Activated CD4-positive, alpha-beta memory T cell treated with anti-CD3 and anti-CD28 coated beads for 36 hours (primary cell): ENCODE measurements at regions not wholly inside any gene's neighbourhood (a gene's known extent, or its start where the extent isn't known, plus 50 kb on each side); places are given as distances from the start of the nearest gene placed in this dataset.

ENCODE experiments used
- CTCF ChIA-PET: fragments of 350-600 bp; sonication (Branson Sonifier 250); formaldehyde crosslinking; loops from one replicate; lab custom pipeline; 2021; ENCODE audit warnings: antibody characterized with exemption, inconsistent platforms; lab: Charles Lee
- POLR2A ChIA-PET: fragments of 350-600 bp; sonication (Branson Sonifier 250); formaldehyde crosslinking; loops from one replicate; lab custom pipeline; 2021; ENCODE audit warnings: antibody characterized with exemption; lab: Charles Lee
- DNase-seq: peaks from one replicate; pipeline ENCODE4 v3.0.0-alpha.2; 2020
- H3K27ac Mint-ChIP-seq: one replicate; pipeline ENCODE4 v1.8.0; 2021; ENCODE audit warnings: mixed read lengths
- H3K27me3 Mint-ChIP-seq: one replicate; pipeline ENCODE4 v1.8.0; 2021; ENCODE audit warnings: mixed read lengths
- H3K36me3 Mint-ChIP-seq: one replicate; pipeline ENCODE4 v1.8.0; 2021; ENCODE audit warnings: mixed read lengths
- H3K4me1 Mint-ChIP-seq: one replicate; pipeline ENCODE4 v1.8.0; 2021; ENCODE audit warnings: low read depth, mixed read lengths
- H3K4me3 Mint-ChIP-seq: one replicate; pipeline ENCODE4 v1.8.0; 2021; ENCODE audit warnings: mild to moderate bottlenecking, mixed read lengths
- H3K9me3 Mint-ChIP-seq: one replicate; pipeline ENCODE4 v1.8.0; 2021; ENCODE audit warnings: mixed read lengths
- intact Hi-C: fragments of 100-400 bp; cut with micrococcal nuclease; formaldehyde crosslinking; loops from one replicate; pipeline ENCODE4 v1.15.1; 2023

DNA sequence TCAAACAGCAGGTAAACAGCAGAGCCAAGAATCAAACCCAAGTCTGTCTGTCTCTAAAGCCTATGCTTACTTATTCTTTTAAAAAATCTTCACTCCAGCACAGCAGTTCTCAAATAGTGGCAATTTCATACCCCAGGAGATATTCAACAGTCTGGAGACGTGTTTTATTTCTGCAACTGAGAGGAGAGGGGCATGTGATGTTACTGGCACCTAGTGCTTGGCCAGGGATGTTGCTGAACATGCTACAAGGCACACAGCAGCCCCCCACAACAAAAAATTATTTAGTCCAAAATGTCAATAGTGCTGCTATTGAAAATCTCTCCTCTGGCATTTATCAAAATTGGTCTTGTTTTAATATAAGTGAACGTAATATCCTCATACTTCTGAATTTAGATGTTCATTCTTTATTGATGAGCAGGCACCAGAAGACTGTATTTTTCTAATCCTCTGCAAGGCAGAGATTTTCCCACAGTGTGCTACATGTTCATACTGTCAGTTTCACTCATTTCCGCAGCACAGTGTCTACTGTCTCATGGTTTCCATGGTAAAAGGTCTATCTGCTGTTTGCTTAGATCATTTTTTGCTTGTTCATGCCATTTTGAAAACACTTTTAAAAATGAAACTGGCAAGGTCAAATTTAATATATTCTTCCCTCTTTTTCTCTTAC is 90.5 kb downstream of the LRATD1 start:
- CTCF ChIA-PET, result no interaction called here
- H3K9me3 Mint-ChIP-seq, result no peaks in the 10 kb centered on the region

GRCh38 chr2:14723684-14724083 is 91.2 kb downstream of the LRATD1 start:
- Mint-ChIP-seq H3K4me3 (no peak overlapping the region), H3K36me3 (no peaks in the 10 kb centered on the region), H3K4me1 (no peaks in the 10 kb centered on the region), H3K9me3 (no peaks in the 10 kb centered on the region), H3K27ac (no peak overlapping the region), H3K27me3 (no peaks in the 10 kb centered on the region)
- ChIA-PET POLR2A (no interaction called here), CTCF (no interaction called here)
- DNase-seq, result no peak
- intact Hi-C loops, result no loop called here

More for the DNA sequence above, 90.5 kb downstream of the LRATD1 start:
- H3K27ac Mint-ChIP-seq, result no peak overlapping the region
- no peaks in the 10 kb centered on the region for H3K27me3 Mint-ChIP-seq
- H3K4me3 Mint-ChIP-seq, result no peak overlapping the region
- intact Hi-C loops, result no loop called here
- H3K4me1 Mint-ChIP-seq, result no peaks in the 10 kb centered on the region
- no peak for DNase-seq
- POLR2A ChIA-PET, result no interaction called here
- H3K36me3 Mint-ChIP-seq, result no peaks in the 10 kb centered on the region

DNA sequence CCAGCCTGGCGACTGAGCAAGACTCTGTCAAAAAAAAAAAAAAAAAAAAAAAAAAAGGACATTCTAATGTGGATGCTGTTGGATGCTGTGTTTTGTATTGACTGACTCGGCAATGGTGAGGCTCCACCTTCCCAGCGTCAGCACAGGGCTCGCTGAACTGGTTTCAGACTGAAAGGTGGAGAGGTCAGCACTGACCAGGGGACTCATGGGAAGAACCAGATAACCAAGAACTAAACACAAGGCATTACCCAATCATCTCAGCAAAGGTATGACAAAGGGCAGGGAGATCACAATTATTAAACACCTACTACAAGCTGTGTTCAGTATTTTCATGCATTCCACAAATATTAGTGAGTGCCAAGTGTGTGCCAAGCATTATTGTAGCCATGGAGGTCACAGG is 103.2 kb downstream of the LRATD1 start:
- Mint-ChIP-seq H3K4me1 (no peaks in the 10 kb centered on the region), H3K4me3 (no peak overlapping the region), H3K27ac (no peak overlapping the region), H3K36me3 (no peaks in the 10 kb centered on the region), H3K27me3 (no peaks in the 10 kb centered on the region), H3K9me3 (no peaks in the 10 kb centered on the region)
- ChIA-PET CTCF (no interaction called here), POLR2A (no interaction called here)
- intact Hi-C loops, result no loop called here
- DNase-seq, result no peak

- Mint-ChIP-seq H3K4me1 (no peaks in the 10 kb centered on the region), H3K27me3 (no peaks in the 10 kb centered on the region), H3K4me3 (no peak overlapping the region), H3K9me3 (no peaks in the 10 kb centered on the region), H3K36me3 (no peaks in the 10 kb centered on the region), H3K27ac (no peak overlapping the region)
- no peak for DNase-seq
- intact Hi-C loops, result no loop called here
- CTCF ChIA-PET, result no interaction called here
- POLR2A ChIA-PET, result no interaction called here
Observed at GRCh38 chr2:14737201-14737600, 104.7 kb downstream of the LRATD1 start.

DNA sequence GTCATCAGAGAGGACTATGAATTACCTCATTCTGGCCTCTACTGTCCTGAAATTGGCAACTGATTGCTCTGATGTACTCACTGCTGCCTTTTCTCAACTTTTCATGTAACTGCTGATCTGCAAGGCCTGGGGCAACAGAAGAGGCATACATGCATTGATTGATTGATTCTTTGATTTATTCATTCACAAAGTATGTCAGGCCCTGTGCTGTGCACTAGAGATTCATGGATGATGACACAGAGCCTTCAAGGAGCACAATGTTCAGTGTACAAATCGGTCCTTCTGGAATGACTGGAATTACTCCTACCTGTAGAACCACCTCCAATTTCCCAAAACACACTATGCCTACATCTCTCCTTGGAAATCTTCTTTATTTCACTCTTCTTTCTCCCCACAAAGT is 111.3 kb downstream of the LRATD1 start:
- ChIA-PET POLR2A (no interaction called here), CTCF (no interaction called here)
- intact Hi-C loops, result no loop called here
- Mint-ChIP-seq H3K36me3 (no peaks in the 10 kb centered on the region), H3K9me3 (peaks cover 1% of the 10 kb centered on the region), H3K4me1 (no peaks in the 10 kb centered on the region), H3K27me3 (no peaks in the 10 kb centered on the region), H3K27ac (no peak overlapping the region), H3K4me3 (no peak overlapping the region)
- no peak for DNase-seq

DNA sequence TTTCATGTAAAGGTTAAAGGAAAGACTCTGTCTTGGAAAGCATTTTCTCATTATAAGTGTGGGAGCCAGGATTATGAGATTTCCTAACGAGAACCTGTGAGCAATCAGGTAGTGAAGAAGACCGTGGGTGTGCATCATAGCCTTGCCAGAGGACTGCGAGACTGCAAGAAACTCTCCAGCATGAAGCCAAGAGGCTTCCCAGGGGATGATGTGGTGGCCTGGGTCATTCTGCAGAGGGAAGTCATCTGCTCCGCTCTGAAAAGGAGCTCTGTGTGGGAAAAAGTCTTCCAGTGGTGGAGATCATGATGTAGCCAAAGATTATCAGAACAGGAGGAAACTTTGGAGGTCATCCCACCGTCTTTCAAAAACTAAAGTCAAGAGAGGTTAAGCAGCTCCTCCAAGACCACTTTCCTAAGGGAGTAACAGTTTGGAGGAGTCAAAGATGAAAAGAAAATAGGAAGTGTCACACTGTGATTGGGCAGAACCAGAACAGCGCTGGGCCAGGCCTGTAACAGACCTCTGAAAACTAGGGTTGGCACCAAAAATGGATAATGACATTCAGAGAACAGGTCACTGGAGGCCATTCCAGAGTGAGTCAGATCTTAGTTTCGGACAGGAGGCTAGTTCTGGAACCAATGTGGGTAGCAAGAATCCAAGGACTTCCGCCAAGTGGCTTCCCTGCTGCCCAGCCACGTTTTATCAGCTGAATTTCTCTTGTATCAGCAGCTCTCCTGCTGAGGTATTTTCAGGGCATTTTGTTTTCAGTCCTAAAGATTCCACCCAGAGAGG is 113.0 kb downstream of the LRATD1 start:
- ChIA-PET CTCF (no interaction called here), POLR2A (no interaction called here)
- H3K36me3 Mint-ChIP-seq, result no peaks in the 10 kb centered on the region
- no peak overlapping the region for H3K4me3 Mint-ChIP-seq
- H3K9me3 Mint-ChIP-seq, result peaks cover 3% of the 10 kb centered on the region
- intact Hi-C loops, result no loop called here
- H3K27ac Mint-ChIP-seq, result no peak overlapping the region
- DNase-seq, result no peak
- H3K27me3 Mint-ChIP-seq, result no peaks in the 10 kb centered on the region
- H3K4me1 Mint-ChIP-seq, result no peaks in the 10 kb centered on the region

- H3K9me3 Mint-ChIP-seq, result peaks cover 3% of the 10 kb centered on the region
Observed at GRCh38 chr2:14746133-14746532, 113.6 kb downstream of the LRATD1 start.

GRCh38 chr2:14747447-14747846 is 114.9 kb downstream of the LRATD1 start:
- POLR2A ChIA-PET, result no interaction called here
- CTCF ChIA-PET, result no interaction called here
- H3K4me1 Mint-ChIP-seq, result no peaks in the 10 kb centered on the region
- H3K36me3 Mint-ChIP-seq, result no peaks in the 10 kb centered on the region
- H3K27me3 Mint-ChIP-seq, result no peaks in the 10 kb centered on the region
- no peak overlapping the region for H3K27ac Mint-ChIP-seq
- intact Hi-C loops, result no loop called here
- peaks cover 3% of the 10 kb centered on the region for H3K9me3 Mint-ChIP-seq
- H3K4me3 Mint-ChIP-seq, result no peak overlapping the region
- no peak for DNase-seq

More at GRCh38 chr2:14746133-14746532, 113.6 kb downstream of the LRATD1 start:
- Mint-ChIP-seq H3K4me3 (no peak overlapping the region), H3K27me3 (no peaks in the 10 kb centered on the region), H3K4me1 (no peaks in the 10 kb centered on the region), H3K27ac (no peak overlapping the region), H3K36me3 (no peaks in the 10 kb centered on the region)
- intact Hi-C loops, result no loop called here
- DNase-seq, result no peak
- ChIA-PET CTCF (no interaction called here), POLR2A (no interaction called here)

GRCh38 chr2:14749884-14750283 is 117.4 kb downstream of the LRATD1 start:
- Mint-ChIP-seq H3K36me3 (no peaks in the 10 kb centered on the region), H3K27me3 (no peaks in the 10 kb centered on the region), H3K4me1 (no peaks in the 10 kb centered on the region), H3K9me3 (peaks cover 3% of the 10 kb centered on the region), H3K27ac (no peak overlapping the region), H3K4me3 (no peak overlapping the region)
- ChIA-PET CTCF (no interaction called here), POLR2A (no interaction called here)
- intact Hi-C loops, result no loop called here
- no peak for DNase-seq

- POLR2A ChIA-PET, result no interaction called here
- DNase-seq, result no peak
- CTCF ChIA-PET, result no interaction called here
- H3K4me1 Mint-ChIP-seq, result no peaks in the 10 kb centered on the region
- intact Hi-C loops, result no loop called here
- no peak overlapping the region for H3K27ac Mint-ChIP-seq
- H3K36me3 Mint-ChIP-seq, result no peaks in the 10 kb centered on the region
- no peaks in the 10 kb centered on the region for H3K27me3 Mint-ChIP-seq
- H3K4me3 Mint-ChIP-seq, result no peak overlapping the region
- H3K9me3 Mint-ChIP-seq, result peaks cover 3% of the 10 kb centered on the region
Observed at GRCh38 chr2:14750433-14750832, 117.9 kb downstream of the LRATD1 start.

DNA sequence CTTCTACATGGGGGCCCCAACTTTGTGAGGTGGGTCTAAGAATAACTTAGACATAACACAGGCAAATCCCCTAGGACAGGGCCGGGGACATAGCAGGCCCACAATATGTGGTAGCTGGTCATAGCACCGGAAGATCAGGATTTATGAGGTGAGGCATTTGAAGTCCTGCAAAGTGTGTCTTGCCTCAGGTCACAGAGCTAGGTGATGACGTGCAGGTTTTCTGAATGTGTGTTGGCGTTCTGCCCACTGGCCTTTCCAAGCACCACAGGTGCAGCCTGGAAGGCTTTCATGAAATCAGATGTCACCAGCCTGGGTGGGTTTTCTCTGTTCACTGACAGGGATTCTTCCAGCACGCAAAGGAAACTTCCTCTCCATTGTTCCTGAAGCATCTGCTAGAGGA is 119.1 kb downstream of the LRATD1 start:
- H3K4me1 Mint-ChIP-seq, result no peaks in the 10 kb centered on the region
- no peak for DNase-seq
- H3K9me3 Mint-ChIP-seq, result peaks cover 3% of the 10 kb centered on the region
- POLR2A ChIA-PET, result no interaction called here
- CTCF ChIA-PET, result no interaction called here
- H3K27me3 Mint-ChIP-seq, result no peaks in the 10 kb centered on the region
- H3K4me3 Mint-ChIP-seq, result no peak overlapping the region
- H3K36me3 Mint-ChIP-seq, result no peaks in the 10 kb centered on the region
- intact Hi-C loops, result no loop called here
- H3K27ac Mint-ChIP-seq, result no peak overlapping the region

DNA sequence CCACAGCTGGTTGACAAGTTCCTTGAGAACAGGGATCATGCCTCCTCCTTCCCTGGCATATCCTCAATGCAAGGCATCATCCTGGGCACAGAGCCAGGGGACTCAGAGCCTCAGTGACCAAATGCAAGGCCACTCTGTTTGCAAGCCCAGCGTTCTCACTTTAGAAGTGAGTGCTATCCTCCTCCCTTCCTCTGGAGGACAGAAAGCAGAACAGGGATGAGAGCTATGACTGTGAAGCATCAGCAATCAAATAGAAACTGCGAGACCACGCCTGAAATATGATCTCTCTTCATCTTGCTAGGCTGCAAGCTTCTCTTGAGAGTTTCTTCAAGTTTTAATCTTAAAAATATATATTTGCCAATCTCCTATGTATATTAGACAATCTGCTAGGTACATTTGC is 119.8 kb downstream of the LRATD1 start:
- Mint-ChIP-seq H3K36me3 (no peaks in the 10 kb centered on the region), H3K27ac (no peak overlapping the region), H3K27me3 (no peaks in the 10 kb centered on the region), H3K9me3 (peaks cover 3% of the 10 kb centered on the region), H3K4me3 (no peak overlapping the region), H3K4me1 (no peaks in the 10 kb centered on the region)
- ChIA-PET CTCF (no interaction called here), POLR2A (no interaction called here)
- intact Hi-C loops, result no loop called here
- no peak for DNase-seq

DNA sequence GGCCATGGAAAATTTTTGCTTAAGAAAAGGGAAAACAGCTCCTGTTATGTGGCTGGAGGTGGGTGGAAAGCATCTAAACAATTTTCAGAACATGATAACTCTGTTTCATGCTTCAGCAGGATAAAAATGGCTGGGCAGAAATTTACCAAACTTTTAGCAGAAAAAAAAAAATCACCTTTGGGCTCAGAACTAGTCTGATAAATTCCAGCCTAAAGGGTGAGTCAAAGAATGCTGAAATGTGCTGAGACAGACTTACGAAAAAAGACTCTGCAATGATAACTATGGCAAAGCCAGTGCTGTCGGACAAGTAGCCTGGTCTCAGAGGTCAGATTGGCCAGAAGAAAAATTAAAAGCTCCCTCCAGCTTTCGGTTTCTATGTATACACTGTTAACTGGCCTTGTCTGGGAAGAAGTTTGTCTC is 123.6 kb downstream of the LRATD1 start:
- no peak overlapping the region for H3K4me3 Mint-ChIP-seq
- H3K27me3 Mint-ChIP-seq, result no peaks in the 10 kb centered on the region
- intact Hi-C loops, result no loop called here
- no peak overlapping the region for H3K27ac Mint-ChIP-seq
- no peaks in the 10 kb centered on the region for H3K4me1 Mint-ChIP-seq
- ChIA-PET POLR2A (no interaction called here), CTCF (no interaction called here)
- H3K36me3 Mint-ChIP-seq, result no peaks in the 10 kb centered on the region
- H3K9me3 Mint-ChIP-seq, result no peaks in the 10 kb centered on the region
- DNase-seq, result no peak
